ENCODE measurements at regions not wholly inside any gene's neighbourhood (a gene's known extent, or its start where the extent isn't known, plus 50 kb on each side); places are given as distances from the start of the nearest gene placed in this dataset.
A peak's percentile ranks its signal among the peaks of the same experiment; 100 is the strongest.

DNA sequence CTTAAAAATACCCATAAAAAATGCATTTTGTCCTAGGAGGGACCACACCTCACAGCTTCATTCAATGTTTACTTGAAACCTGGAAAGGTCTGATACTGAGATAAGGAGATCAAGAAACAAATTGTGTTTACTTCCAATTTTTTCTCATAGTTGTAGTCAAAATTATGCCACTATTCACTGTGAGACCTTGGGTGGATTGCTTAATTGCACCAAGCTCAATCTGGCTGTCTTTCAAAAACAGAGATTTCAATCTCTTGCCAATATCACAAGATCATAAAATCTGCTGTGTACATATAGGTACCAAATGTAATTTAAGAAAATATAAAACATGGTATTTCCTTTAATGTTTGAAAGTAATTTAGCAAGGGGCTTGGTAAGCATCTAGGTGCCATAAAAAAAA, 186.4 kb upstream of the THBS1 start:
- FAIRE-seq (no peak), DNase-seq (ENCODE audit: insufficient read length, low spot score) (no peak)
- no peak for TF ChIP-seq SPI1 (IDR thresholded peaks at IDR 0.05; ENCODE audit: low read depth, low read length)
- no peak for TF ChIP-seq PAX5 (IDR thresholded peaks at IDR 0.05; ENCODE audit: insufficient read depth, low read length, severe bottlenecking)
- no peak for TF ChIP-seq TAF1 (IDR thresholded peaks at IDR 0.05; ENCODE audit: low read depth, low read length)
- TF ChIP-seq POLR2AphosphoS5 (IDR thresholded peaks at IDR 0.05; ENCODE audit: low read depth, low read length), result no peak

DNA sequence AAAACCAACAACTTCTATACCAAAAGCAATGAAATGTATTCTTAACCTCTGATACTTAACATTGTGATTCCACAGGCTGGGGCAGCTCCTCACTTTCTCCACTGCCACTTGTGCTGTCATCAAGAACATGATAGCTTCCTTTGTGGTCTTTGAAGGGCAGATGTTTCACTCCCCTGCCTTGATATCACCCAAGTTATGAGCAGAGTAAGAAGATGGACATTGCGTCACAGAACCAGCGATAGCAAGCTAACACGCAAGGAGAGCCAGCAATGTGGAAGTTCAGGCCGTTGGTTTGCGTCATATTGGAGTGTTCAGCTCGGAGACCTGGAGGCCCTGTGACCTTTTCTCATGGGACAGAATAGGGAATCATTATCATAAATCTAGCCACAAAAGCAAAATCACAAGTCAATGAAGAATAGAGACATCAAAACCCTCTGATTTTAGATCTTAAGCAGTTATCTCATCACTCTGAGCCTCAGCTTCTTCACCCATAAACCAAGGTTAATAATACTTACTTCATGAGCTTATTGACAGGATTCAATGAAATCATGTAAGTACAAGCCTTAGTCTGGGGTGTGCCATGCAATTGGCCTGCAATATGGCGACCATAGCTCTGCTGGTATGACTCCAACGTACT, 183.8 kb upstream of the THBS1 start:
- no peak for TF ChIP-seq POLR2AphosphoS5 (IDR thresholded peaks at IDR 0.05; ENCODE audit: low read depth, low read length)
- no peak for TF ChIP-seq SPI1 (IDR thresholded peaks at IDR 0.05; ENCODE audit: low read depth, low read length)
- no peak for TF ChIP-seq PAX5 (IDR thresholded peaks at IDR 0.05; ENCODE audit: insufficient read depth, low read length, severe bottlenecking)
- no peak for TF ChIP-seq POLR2A (IDR thresholded peaks at IDR 0.05; ENCODE audit: low read depth, low read length)
- no peak for TF ChIP-seq POU2F2 (IDR thresholded peaks at IDR 0.05; ENCODE audit: low read depth, low read length)
- FAIRE-seq (no peak), DNase-seq (ENCODE audit: insufficient read length, low spot score) (no peak)

DNA sequence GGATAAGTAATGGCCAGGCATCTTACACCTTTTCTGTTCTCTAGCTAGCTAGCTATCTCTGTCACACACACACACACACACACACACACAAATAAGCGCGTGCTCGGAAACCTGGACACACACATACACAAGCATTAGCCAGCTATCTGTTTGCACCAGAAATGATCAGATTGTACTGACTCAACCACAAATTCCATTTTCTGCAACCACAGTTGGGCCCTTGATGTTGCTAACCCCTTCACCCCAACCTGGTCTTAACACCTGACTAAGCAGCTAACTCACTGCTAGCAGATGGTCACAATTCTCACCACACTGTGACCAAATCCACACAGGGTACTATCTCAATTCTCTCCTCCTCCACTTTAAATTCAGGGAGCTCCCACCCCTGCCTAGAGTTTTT, 183.0 kb upstream of the THBS1 start:
- FAIRE-seq (no peak), DNase-seq (ENCODE audit: insufficient read length, low spot score) (peak; percentile 8)
- TF ChIP-seq TAF1 (IDR thresholded peaks at IDR 0.05; ENCODE audit: low read depth, low read length) (no peak), POU2F2 (IDR thresholded peaks at IDR 0.05; ENCODE audit: low read depth, low read length) (no peak), SPI1 (IDR thresholded peaks at IDR 0.05; ENCODE audit: low read depth, low read length) (no peak), PAX5 (IDR thresholded peaks at IDR 0.05; ENCODE audit: insufficient read depth, low read length, severe bottlenecking) (no peak), POLR2AphosphoS5 (IDR thresholded peaks at IDR 0.05; ENCODE audit: low read depth, low read length) (no peak), POLR2A (IDR thresholded peaks at IDR 0.05; ENCODE audit: low read depth, low read length) (no peak)

- TF ChIP-seq TAF1 (IDR thresholded peaks at IDR 0.05; ENCODE audit: low read depth, low read length) (no peak), POU2F2 (IDR thresholded peaks at IDR 0.05; ENCODE audit: low read depth, low read length) (no peak), SPI1 (IDR thresholded peaks at IDR 0.05; ENCODE audit: low read depth, low read length) (no peak), POLR2AphosphoS5 (IDR thresholded peaks at IDR 0.05; ENCODE audit: low read depth, low read length) (no peak), POLR2A (IDR thresholded peaks at IDR 0.05; ENCODE audit: low read depth, low read length) (no peak), PAX5 (IDR thresholded peaks at IDR 0.05; ENCODE audit: insufficient read depth, low read length, severe bottlenecking) (no peak)
- DNase-seq (ENCODE audit: insufficient read length, low spot score) (no peak), FAIRE-seq (no peak)
Measured at GRCh38 chr15:39399600-39399999, 181.3 kb upstream of the THBS1 start.

GRCh38 chr15:39400002-39400401, 180.9 kb upstream of the THBS1 start:
- FAIRE-seq (no peak), DNase-seq (ENCODE audit: insufficient read length, low spot score) (no peak)
- TF ChIP-seq POLR2A (IDR thresholded peaks at IDR 0.05; ENCODE audit: low read depth, low read length) (no peak), SPI1 (IDR thresholded peaks at IDR 0.05; ENCODE audit: low read depth, low read length) (no peak), TAF1 (IDR thresholded peaks at IDR 0.05; ENCODE audit: low read depth, low read length) (no peak), POLR2AphosphoS5 (IDR thresholded peaks at IDR 0.05; ENCODE audit: low read depth, low read length) (no peak), PAX5 (IDR thresholded peaks at IDR 0.05; ENCODE audit: insufficient read depth, low read length, severe bottlenecking) (no peak), POU2F2 (IDR thresholded peaks at IDR 0.05; ENCODE audit: low read depth, low read length) (no peak)

DNA sequence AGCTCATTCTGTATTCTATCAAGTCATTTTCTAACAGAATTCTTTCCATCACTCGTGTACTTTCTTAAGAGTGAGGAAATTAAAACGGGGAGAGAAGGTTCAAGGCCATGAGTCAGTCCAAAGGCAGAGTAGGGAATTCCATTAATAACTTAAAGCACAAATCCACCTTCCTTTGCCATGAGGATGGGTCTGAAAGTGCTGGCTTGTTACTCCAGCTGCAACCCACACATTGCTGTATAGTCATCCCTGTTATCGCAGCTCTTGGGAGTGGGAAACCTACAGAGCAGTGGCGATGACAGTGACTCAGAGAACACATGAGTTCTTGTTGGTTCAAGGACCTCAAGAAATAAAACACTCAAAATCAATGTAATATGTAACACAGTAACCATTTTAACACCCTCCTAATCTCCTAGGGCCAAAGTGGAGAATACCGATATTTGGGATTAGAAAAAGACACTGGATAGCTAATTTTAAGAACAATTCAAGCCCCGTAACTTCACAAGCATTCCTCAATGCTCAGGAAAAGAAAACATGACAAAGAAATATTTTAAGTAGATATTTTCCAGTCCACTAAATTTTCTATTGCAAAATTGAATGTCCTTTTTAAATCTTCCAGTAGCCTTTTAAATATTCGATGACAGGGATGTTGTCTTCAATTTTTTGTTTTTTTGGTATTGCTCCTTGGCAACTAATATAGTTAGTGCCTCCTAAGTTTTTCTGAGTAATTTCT, 179.9 kb upstream of the THBS1 start:
- DNase-seq (ENCODE audit: insufficient read length, low spot score) (no peak), FAIRE-seq (no peak)
- TF ChIP-seq POLR2A (IDR thresholded peaks at IDR 0.05; ENCODE audit: low read depth, low read length) (no peak), POU2F2 (IDR thresholded peaks at IDR 0.05; ENCODE audit: low read depth, low read length) (no peak), TAF1 (IDR thresholded peaks at IDR 0.05; ENCODE audit: low read depth, low read length) (no peak), POLR2AphosphoS5 (IDR thresholded peaks at IDR 0.05; ENCODE audit: low read depth, low read length) (no peak), SPI1 (IDR thresholded peaks at IDR 0.05; ENCODE audit: low read depth, low read length) (no peak), PAX5 (IDR thresholded peaks at IDR 0.05; ENCODE audit: insufficient read depth, low read length, severe bottlenecking) (no peak)

DNA sequence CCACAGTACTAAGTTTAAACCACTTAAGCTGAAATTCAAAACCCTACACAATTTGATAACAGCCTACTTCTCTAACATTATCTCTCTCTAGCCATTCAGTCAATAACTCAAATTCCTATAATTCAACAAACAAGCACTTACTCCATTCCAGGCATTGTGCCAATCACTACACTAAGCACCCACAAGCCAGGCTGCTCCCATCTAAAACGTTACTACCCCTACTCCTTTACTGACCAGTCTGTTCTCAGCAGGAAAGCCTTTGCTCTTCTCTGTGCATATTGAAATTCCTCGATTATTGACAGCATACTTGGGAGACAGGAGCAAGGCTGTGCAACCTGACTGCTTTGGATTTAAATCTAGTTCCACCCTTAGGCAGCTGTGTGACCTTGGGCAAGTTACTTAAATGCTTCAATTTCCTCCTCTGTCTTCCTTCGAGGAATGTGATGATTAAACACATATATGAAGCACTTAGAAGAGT, 177.2 kb upstream of the THBS1 start:
- no peak for DNase-seq (ENCODE audit: insufficient read length, low spot score)
- FAIRE-seq, result no peak
- TF ChIP-seq SPI1 (IDR thresholded peaks at IDR 0.05; ENCODE audit: low read depth, low read length), result no peak

- DNase-seq (ENCODE audit: insufficient read length, low spot score) (no peak), FAIRE-seq (no peak)
- TF ChIP-seq TAF1 (IDR thresholded peaks at IDR 0.05; ENCODE audit: low read depth, low read length) (no peak), POLR2A (IDR thresholded peaks at IDR 0.05; ENCODE audit: low read depth, low read length) (no peak)
Measured at GRCh38 chr15:39404767-39405181, 176.1 kb upstream of the THBS1 start.

DNA sequence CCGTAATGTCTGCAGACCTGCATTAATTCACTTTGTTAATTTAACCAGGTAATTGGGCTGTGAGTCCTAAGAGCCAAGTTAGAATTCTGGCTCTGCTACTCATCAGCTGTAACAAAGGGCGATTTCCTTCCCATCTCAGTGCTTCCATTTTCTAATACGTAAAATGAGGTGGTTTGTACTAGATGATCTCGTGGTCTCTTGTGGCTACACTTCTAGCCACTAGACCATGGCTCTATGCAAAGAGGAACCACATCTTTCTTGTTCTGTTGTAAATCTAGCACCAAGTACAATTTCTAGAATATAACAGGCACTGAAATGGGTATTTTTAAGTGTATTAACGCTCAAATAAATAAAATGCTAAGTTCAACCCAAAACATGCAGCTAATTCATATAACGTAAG, 174.4 kb upstream of the THBS1 start:
- FAIRE-seq, result no peak
- DNase-seq (ENCODE audit: insufficient read length, low spot score), result no peak
- TF ChIP-seq POLR2A (IDR thresholded peaks at IDR 0.05; ENCODE audit: low read depth, low read length) (no peak), PAX5 (IDR thresholded peaks at IDR 0.05; ENCODE audit: insufficient read depth, low read length, severe bottlenecking) (no peak), POU2F2 (IDR thresholded peaks at IDR 0.05; ENCODE audit: low read depth, low read length) (no peak), SPI1 (IDR thresholded peaks at IDR 0.05; ENCODE audit: low read depth, low read length) (no peak), TAF1 (IDR thresholded peaks at IDR 0.05; ENCODE audit: low read depth, low read length) (no peak), POLR2AphosphoS5 (IDR thresholded peaks at IDR 0.05; ENCODE audit: low read depth, low read length) (no peak)

DNA sequence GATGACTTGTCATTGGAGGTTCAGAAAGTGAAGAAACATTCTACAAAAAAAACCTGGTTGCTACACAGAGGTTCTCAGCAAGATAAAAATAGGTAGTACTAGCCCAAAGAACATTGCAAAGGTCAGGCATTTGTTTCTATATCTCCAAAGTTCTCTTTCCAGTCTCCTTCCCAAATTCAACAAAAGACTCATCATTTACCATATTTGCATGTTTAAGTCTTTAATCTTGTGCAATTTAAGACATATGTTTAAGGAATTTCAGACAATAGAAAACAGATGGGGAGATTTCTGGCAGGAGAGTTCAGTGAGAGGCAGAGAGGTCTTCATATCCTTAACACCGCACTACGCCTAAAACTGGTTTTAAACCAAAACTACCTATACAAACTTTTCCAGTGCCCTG, 173.8 kb upstream of the THBS1 start:
- no peak for TF ChIP-seq TAF1 (IDR thresholded peaks at IDR 0.05; ENCODE audit: low read depth, low read length)
- no peak for TF ChIP-seq PAX5 (IDR thresholded peaks at IDR 0.05; ENCODE audit: insufficient read depth, low read length, severe bottlenecking)
- TF ChIP-seq POU2F2 (IDR thresholded peaks at IDR 0.05; ENCODE audit: low read depth, low read length), result no peak
- TF ChIP-seq POLR2AphosphoS5 (IDR thresholded peaks at IDR 0.05; ENCODE audit: low read depth, low read length), result no peak
- no peak for TF ChIP-seq SPI1 (IDR thresholded peaks at IDR 0.05; ENCODE audit: low read depth, low read length)
- TF ChIP-seq POLR2A (IDR thresholded peaks at IDR 0.05; ENCODE audit: low read depth, low read length), result no peak
- DNase-seq (ENCODE audit: insufficient read length, low spot score), result no peak
- FAIRE-seq, result no peak
